Left colon (tissue), 2 donors: ENCODE measurements at regions not wholly inside any gene's neighbourhood (a gene's known extent, or its start where the extent isn't known, plus 50 kb on each side); places are given as distances from the start of the nearest gene placed in this dataset.

ENCODE experiments used
- ATAC-seq: fragments of 200-7000 bp; cut with Tn5 transposase; one replicate; pipeline ENCODE4 v1.9.1; 2020; ENCODE audit warnings: mild to moderate bottlenecking, moderate library complexity
- DNase-seq, 2 donors: peaks; one replicate each; pipeline ENCODE4 v3.0.0-alpha.2; 2020
- intact Hi-C, 2 donors: fragments of 100-400 bp; cut with DNase I in 1 of 2; cut with micrococcal nuclease in 1 of 2; formaldehyde crosslinking; loops; one replicate each; pipeline versions ENCODE4 v1.11.2 to v1.14.0; 2022; cut with DNase I, micrococcal nuclease
- donor health status: DM: no; HTN: no; CAD: no.
- donor health status: DM: yes; HTN: yes; CAD: no.

DNA sequence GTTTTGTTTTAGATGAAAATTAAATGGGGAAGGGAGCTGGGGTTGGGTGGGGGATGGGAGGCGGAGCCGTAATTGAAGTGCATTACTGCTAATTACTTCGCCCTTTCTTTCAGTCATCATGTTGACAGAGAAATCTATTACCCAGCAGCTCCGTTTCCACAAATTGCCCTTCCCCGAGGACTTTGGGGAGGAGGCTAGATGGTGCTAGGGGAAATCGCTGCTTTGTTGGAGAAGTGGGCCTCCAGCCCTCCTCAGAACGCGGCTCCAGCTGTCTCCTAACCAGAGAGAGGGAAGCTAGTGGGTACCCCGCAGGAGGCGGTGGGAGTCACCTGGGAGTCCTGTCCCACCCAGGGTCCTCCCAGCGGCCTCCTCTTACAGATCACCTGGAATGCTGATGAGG, 130.9 kb upstream of the MYCN start:
- DNase-seq: no peak
- ATAC-seq: no peak
- intact Hi-C loops: no loop called here

DNA sequence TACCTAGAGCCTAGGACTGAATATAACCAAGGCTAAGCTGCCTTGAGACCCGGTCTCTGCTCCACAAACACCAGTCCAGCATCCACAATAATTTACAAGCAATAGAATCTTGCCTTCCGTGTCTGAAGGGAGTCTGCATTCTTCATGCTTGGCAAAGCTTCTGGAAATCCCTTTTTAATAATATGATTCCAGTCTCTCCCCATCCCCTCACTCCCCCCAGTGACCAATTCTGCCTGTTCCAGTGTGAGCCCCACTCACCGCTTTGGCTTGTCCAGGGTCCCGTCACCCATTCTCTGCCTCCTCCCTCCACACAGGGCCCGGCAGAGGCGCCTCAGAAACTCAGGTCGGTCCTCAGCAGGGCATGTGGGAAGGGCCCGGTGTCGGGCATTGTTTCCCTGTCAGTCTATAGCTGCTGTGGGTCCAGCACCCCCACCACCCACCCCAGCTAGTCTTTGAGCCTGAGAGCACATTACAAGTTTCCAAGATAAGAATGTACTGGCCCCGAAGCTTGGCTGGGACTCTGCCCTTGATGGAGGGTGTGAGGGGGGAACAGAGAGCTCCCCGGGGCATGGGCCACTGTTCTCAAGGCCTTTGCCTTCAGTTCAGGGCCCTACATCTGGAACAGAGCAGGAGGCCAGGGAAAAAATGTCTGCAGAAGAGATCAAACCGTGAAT, 129.7 kb upstream of the MYCN start:
- ATAC-seq: no peak
- intact Hi-C loops: no loop called here
- DNase-seq: no peak

DNA sequence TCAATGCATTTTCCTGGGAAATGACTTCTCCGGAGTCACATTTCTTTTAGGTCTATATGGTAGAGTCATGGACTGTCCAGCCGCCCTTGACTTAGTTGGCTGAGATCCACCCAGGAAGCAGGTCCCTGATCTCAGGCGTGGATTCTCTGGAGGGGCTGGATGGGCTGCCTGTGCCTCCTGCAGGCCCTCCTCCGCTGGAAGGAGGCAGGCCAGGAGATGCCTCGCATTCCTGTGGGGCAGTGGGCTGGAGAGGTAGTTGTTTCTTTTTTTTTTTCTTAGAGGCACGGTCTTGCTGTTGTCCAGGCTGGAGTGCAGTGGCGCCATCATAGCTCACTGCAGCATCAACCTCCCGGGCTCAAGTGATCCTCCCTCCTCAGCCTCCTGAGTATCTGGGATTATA, 129.0 kb upstream of the MYCN start:
- ATAC-seq: no peak
- DNase-seq: no peak
- intact Hi-C loops: no loop called here

DNA sequence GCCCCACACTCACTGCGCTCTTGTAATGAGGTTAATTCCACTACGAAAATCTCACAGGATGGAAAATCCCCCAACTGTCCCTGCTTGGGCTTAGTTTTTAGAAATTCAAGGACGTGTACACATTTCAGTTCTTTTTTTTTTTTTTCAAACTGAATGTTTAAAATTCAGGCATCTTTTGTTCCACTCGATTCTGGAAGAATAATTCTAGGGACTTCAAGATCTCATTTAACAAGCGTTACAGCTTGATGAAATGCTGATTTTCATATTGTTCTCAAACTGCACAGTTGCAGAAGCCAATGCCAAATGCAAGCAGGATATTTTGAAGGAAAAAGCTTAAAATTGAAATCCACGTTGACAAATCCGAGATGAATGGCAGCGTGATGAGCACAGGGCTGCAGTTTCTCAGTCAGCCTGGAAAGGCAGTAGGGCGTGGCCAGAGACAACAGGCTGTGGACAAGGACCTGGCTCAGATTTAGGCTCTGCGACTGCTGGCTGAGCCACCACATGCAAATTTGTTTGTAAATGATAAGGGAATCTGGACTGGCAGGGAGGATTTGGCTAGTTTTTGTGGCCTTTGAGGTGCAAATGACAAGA, 128.1 kb upstream of the MYCN start:
- ATAC-seq: no peak
- DNase-seq: no peak

DNA sequence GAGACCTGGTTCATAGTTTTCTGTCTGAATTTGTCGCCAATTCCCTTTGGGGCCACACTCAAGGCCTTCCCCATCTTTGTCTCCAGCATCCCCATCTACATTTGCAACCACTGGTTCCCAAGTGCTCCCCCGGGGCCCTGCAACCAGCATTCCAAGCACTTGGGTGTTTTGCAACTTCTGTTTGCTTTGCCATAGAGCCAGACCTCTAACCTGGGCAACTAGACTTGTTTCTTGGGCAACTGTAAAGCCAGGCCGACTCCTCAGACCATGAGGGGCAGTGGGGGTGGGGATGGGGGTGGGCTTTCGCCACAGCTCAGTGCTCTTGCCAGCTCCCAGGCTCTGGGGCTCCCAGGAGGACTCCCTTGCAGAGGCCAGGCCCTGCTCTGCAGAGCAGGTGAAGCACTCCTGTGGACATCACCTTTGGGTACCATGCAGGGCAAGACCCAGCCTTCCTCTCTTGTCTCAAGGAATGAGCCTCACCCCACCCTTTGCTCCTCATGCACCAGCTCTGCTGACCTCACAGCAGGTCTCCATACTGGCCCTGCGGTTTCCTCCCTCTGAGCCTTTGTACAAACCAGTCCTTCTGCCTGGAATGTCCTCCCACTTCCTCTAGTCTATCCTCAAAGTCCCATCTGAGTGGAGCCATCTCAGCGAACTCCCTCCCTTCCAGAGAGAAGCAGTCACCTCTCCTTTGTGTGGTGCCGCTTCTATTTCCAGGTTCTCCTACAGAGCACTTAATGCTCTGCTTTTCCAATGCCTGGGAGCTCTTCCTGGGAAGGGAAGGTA, 126.7 kb upstream of the MYCN start:
- intact Hi-C loops: no loop called here
- DNase-seq (no peak), ATAC-seq (no peak)

More for the DNA sequence above, 128.1 kb upstream of the MYCN start:
- intact Hi-C loops: no loop called here

DNA sequence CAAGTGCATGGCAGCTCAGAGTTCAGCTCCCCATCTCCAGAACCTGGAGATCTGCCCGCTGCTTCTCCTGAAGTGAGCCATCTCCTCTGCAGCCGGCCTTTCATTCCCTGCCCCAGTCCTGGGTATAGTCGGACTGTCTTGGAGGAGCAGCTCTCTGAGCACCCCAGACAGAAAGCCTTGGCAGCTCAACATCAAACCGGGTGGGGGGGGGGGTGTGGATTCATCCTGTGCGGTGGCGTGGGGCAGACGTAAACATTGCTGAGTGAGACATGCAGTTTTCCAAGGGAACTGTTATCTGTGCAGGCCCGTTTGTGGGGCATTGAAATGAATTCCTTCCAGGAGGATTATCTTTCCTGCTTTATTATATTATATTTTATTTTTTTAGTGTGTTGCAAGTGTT, 125.9 kb upstream of the MYCN start:
- no peak for DNase-seq
- intact Hi-C loops: no loop called here
- ATAC-seq: no peak

DNA sequence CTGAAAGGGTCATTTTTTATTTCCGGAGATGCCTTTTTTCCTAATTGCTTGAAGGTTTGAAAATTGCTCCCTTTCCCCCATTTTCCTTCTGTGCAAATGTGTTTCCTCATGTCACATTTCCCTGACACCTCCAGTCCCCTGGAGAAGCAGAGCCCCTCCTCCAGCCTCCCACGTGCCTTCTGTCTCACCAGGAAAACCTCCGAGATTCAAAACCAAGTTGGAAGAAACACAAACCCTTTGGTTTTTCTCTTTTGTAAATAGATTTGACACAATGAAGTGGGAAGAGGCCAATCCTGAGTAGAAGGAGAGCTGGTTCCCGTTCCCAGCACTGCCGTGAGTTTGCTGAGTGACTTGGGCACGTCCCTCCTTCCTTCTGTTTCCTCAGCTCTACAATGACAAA, 125.4 kb upstream of the MYCN start:
- ATAC-seq: no peak
- intact Hi-C loops: no loop called here

DNA sequence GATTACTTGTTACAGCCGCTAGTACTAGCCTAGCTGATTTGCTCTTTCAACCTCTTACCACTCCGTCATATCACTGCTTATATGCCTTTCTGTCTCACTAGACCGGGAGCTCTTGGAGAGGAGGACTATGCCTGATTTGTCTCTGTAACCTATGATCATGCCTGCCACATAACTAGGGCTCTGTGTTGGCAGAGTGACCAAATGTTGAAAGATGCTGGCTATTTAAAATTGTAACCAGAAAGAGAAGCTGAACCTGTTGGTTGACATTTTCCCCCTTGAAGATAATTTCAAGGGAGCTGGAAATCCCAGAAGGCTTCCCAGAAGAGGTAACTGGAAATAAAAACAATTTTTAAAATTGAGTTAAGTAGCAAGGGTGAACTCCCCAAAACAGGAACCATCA, 124.1 kb upstream of the MYCN start:
- ATAC-seq (no peak), DNase-seq (no peak)
- intact Hi-C loops: no loop called here

More for the DNA sequence above, 125.4 kb upstream of the MYCN start:
- DNase-seq: no peak

DNA sequence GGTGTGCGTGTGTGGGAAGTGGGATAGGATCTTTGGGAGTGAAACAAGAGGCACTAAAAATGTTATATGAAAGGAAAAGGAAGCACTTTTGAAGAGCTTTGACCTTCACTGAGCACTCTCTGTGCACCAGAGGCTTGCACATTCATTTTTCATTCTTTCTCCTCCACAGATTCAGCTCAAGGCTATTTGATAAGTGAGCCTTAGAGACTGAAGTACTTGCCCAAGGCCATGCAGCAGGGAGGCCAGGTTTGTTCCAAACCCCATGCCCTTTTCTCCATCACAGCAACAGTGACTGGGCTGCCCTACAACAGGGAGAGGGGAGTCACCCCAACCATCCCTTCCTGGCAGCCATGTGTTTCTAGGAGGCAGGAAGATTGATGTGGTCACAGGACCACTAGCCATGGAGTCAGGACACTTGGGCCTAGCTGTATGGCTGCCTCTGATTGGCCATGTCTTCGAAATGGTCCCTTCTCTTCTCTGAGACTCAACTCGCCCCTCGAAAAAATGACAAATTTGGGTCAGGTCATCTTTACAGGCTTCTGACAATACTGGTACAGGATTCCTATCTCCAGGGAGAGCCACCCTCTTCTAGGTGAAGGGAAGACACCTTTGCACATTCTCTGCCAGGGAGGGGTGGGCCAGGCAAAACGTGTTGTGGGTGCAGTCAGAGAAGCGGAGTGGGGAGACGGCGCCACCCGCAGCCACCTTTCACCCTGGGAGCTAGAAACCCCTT, 123.5 kb upstream of the MYCN start:
- ATAC-seq (no peak), DNase-seq (no peak)
- intact Hi-C loops: no loop called here

DNA sequence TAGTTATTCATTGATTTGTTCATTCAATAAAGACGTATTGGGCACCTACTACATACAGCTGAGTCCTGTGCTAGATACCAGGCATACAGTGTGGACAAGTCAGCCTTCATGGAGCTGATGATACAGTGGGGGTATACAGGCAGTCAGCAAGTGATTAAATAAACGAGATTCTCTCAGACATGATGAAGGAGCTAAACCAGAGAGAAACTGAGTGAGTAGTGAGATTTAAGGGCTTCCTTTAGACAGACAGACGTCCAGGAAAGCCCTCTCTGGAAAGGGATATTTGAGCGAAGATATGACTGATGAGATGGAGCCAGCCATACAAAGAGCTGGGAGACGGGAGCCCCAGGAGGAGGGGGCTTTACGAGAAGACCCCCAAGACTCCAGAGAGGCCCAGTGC, 122.6 kb upstream of the MYCN start:
- no peak for ATAC-seq
- intact Hi-C loops: no loop called here
- DNase-seq: no peak

DNA sequence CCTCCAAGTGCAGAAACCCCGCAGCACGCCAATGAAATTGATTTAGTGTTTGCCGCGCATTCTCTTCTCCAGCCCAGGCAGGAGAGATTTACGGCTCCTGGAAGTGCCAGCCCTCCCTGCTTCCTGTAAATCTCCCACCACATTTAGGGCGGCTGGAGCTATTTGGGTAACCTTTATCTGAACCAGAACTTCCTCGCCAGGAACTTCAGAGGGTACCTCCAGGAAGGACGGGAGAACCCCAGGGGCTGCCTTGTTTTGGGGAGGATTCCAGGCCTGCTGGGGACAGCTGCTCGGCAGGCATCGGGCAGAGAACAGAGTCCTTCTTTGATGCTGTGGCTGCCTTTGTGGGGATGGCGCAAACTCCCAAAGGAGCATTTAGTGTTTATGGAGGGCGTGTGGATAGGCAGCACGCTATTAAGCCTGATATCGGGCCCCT, 122.0 kb upstream of the MYCN start:
- intact Hi-C loops: no loop called here
- DNase-seq (no peak), ATAC-seq (no peak)

DNA sequence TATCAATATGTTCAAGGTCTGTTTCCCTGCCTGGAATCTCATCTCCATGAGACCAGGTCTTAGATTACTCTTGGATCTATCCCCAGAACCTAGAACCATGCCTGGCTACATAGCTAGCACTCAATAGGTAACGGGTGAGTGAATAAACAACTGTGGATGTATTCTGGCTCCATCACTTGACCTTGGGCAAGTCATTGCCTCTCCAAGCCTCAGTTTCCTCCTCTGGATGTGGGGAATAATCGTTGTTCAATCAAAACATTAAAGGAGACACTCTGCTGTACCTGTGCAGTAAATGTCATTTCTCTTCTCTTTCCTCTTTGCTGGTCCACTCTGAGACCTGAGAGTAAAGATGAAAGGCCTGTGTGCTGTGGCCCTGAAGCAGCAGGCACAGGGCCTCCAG, 121.5 kb upstream of the MYCN start:
- no peak for DNase-seq

DNA sequence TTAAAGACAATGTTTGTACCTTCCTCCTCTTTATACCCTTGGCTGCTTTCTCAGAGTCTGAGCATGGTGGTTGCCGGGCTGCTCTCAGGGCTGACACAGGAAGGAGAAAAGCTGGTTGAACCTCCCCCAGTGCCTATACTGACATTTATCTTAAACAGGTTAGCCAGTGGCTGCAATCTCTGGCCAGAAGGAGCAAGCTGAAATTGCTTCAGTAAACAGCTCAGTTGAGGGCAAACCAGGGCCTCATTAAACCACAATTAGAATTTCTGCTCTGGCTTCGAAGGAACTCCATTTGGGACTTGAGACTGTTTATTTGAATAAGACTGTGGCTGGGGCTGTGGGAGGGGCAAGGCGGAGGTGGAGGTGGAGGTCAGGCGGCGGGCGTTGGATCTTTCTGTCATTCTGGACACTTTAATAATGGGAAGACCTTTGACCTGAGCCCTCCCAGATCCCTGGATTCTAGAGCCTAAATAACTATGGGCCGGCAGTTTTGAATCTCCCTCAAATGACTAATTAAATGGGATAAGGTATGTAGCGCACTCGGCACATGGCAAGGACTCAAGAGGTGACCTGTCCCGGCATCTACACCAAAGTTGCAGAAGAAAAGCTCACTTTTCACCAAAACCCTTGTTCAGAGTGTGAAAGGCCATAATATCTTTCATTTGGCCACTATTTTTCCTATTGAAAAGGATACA, 120.6 kb upstream of the MYCN start:
- DNase-seq (no peak), ATAC-seq (no peak)
- intact Hi-C loops: no loop called here

More for the DNA sequence above, 121.5 kb upstream of the MYCN start:
- intact Hi-C loops: no loop called here
- no peak for ATAC-seq

DNA sequence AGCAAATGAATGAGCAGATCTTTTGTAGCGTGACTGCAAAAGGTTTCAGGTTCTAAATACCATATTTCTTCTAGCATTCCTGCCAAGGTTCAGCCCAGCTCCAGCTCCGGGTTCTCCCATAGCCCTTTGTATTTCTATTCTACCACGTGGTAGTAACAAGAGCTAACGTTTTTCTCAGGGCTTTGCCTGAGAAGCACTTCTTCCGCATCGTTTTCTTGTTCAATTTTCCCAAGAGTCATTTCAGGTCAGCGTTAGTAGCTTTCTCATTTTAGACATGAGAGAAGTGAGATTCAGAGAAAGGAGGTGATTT, 120.1 kb upstream of the MYCN start:
- intact Hi-C loops: no loop called here
- ATAC-seq: no peak
- DNase-seq: no peak

DNA sequence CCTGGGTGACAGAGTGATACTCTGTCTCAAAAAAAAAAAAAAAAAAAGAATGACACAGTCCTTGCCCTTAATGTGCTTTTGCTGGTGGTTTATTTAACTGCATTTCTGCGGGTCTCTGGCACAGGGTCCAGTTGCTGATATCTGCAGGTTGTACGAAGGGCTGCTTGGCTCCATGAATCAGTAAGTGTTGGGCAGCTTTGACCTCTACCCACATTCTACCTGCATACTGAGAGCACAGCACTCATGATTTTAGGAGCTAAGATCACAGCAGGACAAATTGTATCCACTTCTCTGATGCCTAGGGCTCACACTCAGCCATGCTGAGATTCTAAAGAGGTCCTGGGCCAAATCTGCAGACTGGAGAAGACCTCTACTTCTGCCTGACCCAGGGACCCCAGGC, 119.4 kb upstream of the MYCN start:
- DNase-seq: no peak
- intact Hi-C loops: no loop called here
- no peak for ATAC-seq

DNA sequence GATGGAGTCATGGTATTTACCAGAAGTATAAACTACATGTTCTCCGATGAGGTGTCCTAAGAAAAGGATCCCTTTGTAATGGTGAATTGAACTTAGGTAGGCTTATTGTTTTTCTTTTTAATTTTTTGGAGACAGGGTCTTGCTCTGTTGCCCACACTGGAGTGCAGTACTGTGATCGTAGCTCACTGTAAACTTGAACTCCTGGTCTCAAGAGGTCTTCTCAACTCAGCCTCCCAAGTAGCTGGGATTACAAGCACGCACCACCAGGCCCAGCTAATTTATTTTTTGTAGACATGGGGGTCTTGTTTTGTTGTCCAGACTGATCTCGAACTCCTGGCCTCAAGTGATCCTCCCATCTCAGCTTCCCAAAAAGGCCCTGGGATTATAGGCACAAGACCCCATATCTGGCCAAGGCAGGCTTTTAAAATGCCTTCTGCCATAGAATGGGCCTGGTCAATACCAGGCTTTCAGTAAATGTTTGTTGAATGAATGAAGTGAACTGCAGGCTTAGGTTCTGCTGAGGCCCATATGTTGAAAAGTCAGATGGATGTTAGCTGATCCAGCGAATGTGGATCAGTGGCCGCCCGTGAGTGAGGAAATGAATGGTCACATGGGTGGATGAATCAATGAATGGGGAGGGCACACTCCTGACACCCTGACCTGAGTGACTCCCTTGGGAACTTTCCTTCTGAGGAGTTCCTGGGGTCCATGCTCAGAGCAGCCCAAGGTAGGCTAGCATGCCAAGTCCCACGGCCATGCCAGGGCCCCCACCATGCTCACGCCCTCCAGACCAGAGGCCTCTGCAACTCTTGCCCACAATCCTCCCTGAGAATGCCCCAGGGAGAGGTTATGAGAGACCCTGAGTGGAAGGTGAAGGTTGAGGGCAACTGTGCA, 118.0 kb upstream of the MYCN start:
- intact Hi-C loops: no loop called here
- ATAC-seq (no peak), DNase-seq (no peak)

DNA sequence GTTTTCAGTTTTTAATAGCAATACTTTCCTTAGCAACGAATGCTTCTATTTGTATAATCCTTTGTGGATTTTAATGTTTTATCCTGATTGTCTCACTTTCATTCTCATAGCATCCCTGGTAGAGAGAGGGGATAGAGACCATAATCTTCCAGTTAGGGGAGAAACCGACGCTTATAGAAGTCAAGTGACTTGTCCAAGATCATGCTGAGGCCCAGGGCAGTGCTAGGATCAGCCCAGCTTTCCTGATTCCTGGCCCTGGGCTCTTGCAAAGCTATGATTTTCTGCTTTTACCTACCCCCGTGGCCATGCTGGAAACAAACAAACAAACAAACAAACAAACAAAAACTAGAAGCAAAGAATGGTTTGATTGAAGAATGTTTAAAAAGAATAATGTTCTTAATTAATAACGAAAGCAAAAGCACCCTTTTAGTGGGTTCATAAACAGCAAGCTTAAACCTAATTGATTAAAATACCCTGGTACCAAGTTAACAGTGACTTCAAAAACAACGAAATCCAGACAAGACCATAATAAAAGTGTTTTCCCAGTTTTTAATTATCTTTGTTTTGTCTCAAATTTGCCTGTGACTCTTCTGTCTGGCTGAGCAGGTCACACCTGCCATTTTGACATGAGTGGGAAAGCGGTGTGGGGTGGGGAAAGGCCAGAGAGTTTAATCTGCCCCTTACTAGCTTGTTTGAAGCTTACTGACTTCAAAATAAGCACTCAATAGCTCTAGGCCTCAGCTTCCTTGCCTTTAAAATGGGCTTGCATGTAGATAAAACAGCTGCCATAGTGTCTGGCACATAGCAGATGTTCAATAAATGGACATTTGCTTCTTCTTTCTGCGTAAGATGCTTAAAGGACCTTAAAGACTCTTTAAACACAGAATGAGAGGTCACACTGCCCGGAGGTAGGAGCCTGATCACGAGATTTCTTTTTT, 116.6 kb upstream of the MYCN start:
- DNase-seq (no peak), ATAC-seq (no peak)
- intact Hi-C loops: no loop called here
